G401.6 (cell line): ENCODE measurements at regions not wholly inside any gene's neighbourhood (a gene's known extent, or its start where the extent isn't known, plus 50 kb on each side); places are given as distances from the start of the nearest gene placed in this dataset.

Source experiments
- FAIRE-seq: peaks from 2 replicates; lab custom pipeline; 2012; peaks lifted over from hg19 to GRCh38; lab: Jason Lieb, UNC

DNA sequence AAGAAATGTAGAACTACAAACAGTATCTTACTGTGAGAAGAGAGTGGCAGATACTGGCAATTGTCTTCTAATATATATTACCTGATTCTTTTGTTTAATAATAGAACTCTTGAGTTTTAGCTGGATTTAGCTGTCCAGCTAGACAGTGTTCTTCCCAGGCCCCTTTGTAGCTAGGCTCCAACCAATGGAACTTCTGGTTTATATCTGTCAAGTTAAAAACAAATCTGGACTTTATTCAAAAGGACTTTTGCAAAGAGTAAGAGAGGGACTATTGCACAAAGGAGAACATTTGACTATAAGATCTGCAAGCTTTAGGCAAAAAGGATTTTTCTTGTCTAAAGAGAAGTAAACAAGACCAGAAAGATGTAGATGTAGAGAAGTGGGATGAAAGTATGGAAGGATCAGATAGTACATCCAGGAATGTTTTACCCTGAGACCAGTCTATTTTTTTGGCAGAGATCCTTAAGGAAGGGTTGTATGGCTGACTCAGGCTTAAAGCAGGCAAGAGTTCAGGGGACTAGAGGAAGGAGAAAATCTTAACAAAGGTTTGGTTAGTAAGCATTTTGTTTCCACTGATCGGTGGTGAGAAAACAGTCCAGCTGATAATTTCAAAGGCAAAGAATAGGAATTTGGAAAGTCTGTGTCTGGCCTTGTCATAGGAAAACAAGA is 111.1 kb upstream of the PLEKHA5 start:
- no peak for FAIRE-seq

DNA sequence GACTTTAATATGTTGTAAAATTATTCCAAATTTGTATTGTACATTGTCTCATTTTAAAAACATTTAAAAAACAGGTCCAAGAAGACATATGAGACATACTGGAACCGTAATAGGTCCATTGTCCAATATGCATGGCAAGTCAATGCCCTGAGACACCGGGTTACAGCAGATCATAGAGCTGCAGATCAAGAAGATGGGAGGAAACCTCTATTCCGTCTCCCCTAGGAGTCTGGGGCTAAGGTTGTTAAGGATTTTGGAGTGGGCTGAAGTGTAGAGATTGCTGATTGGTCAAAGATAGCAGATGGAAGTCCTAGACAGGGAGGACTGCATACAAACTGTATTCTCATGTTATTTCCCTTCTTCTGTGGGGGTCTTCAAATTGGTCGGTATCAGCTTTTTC is 108.3 kb upstream of the PLEKHA5 start:
- no peak for FAIRE-seq

DNA sequence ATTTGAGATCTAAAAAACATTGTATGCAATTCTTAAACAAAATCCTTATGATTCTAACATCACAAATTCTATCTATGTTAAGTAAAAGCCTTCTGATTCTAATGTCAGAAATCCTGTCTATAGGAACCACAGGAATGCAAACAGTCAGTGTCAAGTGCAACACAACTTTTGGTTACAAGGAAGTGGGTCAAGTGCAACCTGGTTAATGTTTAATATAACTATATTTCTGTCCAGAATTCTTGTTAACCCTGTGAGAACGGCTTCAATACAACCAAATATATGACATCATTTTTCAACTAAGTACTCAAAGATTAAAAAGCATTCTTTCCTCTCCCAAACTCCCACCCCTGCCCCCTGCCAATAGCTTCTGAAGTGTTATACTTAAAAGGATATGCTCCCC is 107.9 kb upstream of the PLEKHA5 start:
- no peak for FAIRE-seq

DNA sequence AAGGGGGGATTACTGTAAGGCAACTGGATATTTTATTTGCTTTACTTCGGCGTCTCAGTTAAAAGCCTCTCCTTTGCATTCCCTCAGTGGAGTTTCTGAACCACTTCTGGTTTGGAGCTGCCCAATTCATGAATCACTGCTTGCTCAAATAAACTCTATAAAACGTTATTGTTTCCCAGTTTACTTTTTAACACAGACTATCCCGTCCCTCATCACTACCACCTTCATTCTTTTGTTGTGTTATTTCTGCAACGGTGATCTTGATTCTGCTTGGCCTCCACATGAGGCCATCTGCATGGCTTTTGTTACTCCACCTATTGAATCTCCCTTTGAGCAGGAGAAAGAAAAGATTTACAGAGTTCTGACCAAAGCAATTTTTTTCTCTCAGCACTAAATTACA is 104.0 kb upstream of the PLEKHA5 start:
- FAIRE-seq = no peak

DNA sequence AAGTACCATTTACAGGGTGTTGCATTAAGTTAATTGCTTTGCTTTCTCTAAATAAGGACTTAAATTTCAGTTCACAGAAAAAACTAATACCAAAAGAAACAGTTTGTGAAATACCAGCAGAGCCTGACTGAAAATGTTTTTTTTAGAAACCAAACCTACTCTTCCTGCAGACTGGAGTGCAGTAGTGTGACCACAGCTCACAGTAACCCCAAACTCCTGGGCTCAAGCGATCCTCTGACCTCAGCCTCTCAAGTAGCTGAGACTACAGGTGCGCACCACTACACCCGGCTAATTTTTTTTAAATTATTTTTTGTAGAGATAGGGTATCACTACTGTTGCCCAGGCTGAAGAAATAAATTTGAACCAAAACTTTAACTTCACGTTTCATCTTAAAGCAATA is 103.5 kb upstream of the PLEKHA5 start:
- FAIRE-seq = no peak

DNA sequence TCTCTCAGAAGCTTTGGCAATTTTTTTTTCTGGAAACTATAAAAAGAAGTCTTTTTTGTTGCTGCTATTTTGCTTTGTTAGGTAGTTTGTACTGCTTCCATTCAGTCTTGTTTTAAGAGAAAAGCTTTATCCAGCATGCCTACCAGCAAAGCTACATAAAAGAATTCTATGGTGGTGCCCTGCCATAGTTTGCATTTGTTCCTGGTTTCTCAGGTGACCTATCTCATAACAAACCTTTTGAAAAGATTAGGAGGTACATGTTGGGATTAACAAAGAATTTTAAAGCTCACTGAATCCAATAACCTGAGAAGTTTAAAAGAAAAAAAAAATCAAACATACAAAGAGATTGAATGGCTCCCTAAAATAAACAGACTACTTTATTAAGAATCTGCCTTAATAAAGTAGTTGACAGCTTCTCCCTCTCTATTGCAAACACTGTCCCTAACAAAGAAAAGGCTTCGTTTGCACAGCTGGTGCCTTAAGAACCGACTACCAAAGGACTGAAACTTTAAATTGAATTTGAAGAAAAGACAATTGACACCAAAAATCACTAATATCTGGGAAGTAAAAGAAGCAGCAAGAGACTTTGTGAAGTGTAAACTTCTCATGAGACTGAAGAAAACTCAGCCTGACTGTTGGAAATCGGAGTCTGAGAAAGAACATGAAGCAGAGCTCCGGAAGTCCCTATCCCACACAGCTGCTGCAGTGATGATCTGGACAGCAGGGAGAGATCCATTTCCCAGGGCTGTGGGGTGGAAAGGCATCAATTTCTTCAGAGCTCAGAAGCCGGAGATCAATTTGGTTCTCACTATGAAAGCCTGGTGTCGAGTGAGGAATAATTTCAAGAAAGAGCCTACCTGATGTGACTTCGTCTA is 102.7 kb upstream of the PLEKHA5 start:
- FAIRE-seq = no peak

DNA sequence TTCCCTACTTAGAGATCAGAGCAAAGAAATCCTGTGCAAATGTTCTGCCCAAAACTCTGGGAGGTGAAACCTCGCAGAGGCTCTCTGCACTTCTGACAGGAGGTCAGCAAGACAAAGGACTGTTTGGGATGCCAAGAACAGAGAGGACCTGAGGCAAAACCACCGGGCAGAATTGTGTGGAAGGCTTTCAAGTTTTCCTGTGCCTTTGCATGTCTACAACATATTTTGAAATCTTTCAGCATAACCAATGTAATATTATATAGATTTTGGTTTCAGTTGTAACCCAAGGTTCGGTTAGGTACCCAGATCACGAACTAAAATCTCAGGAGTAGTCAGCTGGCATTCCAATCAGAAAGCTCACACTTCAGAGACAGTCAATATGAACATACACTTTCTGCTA is 99.4 kb upstream of the PLEKHA5 start:
- FAIRE-seq = no peak

DNA sequence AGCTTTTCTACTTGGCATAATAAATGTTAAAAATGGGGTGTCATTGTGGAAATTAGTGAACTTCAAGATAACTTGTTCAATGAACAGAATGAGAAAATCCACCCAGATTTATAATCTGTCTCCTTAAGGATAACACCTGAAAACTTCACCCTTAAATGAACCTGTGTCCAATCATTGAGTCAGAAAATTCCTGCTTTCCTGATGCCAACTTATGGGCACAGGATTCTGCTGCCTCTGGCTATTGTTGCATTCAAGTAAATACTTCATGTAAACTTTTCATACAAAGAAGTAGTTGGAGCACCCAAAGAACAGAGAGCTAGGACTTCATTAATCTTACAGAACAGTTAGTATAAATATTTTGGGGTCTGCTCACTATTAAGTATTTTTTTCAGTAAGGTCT is 98.9 kb upstream of the PLEKHA5 start:
- no peak for FAIRE-seq

DNA sequence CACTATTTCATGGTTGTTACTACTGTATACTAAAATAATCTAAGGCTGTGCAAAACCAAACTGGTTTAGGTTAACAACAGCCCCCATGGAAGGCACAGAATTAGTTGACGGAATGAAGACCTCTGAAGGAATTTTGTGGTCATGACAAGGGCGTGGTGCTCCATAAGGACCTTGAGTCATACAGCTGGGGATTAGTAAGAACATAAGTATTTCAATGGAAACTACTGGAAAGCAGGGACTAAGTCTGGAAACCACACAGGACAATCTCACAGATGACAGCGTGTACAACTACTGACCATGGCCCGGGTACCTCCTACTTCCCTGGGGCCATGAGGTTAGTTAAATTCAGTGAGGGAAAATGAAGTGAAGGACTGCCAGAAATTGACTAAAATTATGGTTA is 98.5 kb upstream of the PLEKHA5 start:
- no peak for FAIRE-seq

DNA sequence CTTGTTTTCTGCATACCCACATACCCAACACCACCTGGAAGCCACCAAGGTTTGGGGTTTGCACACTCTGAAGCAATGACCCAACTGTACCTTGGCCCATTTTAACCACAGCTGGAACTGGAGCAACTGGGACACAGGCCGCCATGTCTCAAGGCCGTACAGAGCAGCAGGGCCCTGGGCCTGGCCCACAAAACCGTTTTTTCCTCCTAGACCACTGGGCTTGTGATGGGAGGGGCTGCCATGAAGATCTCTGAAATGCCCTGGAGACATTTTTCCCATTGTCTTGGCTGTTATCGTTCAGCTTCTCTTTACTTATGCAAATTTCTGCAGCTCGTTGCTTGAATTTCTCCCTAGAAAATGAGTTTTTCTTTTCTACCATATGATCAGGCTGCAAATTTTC is 96.7 kb upstream of the PLEKHA5 start:
- FAIRE-seq = no peak

DNA sequence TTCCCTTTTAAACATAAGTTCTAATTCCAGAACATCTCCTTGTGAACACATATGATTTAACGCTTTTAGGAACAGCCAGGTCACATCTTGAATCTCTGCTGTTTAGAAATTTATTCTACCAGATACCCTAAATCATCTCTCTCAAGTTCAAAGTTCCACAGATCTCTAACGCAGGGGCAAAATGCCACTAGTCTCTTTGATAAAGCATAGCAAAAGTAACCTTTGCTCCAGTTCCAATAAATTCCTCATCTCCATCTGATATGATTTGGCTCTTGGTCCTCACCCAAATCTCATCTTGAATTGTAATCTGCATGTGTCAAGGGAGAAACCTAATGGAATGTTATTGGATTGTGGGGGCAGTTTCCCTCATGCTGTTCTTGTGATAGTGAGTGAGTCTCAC is 96.3 kb upstream of the PLEKHA5 start:
- FAIRE-seq = no peak

DNA sequence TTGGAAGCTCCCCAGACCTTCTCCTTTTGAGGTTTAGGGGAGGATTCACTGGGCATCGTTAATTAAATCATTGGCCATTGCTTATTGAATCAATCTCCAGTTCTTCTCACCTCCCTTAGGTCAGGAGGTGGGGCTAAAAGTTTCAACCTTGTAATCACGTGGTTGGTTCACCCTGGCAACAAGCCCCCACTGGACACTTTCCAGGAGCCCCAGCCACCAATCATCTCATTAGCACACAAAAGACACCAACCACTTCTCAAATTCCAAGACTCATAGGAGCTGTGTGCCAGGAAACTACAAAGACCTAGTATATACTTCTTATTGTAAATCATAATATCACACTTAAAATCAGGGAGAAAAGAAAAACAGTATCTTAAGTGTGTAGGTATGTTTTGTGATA is 94.6 kb upstream of the PLEKHA5 start:
- no peak for FAIRE-seq

DNA sequence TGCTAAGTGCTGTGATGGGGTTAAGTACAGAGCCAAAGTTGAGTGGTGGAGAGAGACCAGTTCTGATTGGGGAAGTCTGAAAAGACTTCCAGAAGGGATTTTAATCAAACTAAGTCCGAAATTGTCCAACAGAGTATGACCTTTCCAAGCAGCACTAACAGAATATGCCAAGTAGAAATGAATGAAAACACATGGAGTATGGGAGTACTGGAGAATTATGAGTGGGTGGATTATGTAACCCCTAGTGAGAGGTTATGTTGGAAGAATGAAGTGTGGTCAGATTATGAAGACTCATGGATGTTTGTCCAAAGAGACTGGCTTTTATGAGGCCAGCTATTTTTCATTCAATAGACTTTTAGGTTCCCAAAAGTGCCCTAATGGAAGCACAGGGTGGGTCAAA is 94.0 kb upstream of the PLEKHA5 start:
- no peak for FAIRE-seq

DNA sequence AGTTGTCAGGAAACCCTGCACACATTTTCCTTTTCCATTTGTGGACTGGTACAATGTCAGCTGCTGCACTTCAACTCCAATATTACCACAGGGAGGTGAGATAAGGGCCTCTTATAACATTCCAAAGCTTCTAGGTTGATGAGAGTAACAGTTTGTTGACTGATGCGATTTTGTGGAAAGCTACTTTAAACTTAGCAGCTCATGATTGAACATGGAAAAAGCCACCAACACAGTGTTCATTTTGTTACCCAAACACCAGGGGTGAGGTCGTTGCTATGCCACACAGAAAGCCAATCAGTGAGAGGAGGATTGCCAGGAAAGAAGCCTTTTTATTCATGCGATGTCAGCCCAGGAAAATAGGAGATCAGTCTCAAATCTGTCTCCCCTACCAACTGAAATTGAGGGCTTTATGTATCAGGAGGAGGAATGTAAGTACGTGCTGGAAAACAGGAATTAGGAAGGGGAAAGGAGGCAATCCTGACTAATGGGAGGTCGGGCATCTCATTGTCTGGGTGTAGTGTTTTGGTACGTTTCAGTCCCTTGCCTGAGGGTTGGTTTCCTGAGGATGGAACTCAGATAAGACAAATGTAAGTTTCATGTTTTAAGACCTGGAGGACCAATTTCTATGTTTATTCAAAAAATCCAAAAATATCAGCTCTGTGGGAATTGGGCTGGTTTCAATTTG is 92.7 kb upstream of the PLEKHA5 start:
- FAIRE-seq = no peak

DNA sequence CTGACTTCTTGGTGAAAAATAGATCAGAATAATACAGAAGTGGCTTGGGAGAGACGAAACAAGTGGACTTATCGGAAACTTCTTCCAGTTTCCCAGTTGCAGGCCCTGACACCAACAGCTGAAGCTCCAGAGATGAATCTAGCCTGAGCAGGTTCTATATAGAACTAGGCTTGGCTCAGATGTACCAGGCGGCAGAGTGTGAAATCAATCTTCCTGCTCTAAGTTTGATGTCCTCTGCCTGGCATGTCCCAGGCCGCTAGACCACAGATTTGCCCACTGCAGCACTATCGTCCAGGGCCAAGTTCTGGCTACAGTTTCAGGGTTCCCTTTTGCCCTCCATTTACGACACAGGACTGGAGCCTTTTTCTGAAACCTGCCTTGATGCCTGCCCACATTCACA is 91.3 kb upstream of the PLEKHA5 start:
- no peak for FAIRE-seq

DNA sequence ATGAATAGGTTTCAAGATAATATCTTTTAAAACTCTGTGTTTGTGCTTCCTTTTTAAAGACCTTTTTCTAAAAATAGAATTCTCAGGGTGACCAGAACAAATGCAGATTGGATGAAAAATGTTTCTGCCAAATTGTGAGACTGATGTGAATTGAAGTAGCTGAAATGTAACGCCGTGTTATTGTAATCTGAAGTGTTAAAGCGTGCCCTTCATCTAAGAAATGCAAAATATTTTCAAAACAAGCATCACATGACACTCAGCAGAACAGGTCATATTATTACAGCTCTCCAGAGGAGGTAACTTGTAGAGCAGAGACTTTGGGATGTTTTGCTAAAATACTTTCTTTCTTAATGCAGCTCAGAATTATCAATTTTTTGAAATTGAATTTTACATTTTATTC is 90.0 kb upstream of the PLEKHA5 start:
- no peak for FAIRE-seq

DNA sequence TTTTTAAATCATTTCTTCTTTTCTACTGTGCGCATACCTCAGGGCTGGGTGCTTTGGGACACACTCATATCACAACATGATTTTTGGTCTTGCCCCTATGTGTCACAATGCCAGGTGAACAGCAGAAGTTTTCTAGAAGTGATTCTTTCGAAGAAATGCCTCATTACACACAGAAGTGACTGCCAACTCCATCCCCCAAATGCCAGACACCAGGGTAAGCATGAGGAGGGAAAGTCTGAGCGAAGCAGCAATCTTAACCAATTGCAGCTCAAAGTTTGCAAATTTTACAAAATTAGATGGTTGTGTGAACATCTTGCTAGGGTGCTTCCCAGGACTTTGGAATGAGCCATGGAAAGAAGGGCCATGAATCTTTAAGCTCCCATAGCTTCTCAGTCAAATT is 87.3 kb upstream of the PLEKHA5 start:
- FAIRE-seq = no peak

DNA sequence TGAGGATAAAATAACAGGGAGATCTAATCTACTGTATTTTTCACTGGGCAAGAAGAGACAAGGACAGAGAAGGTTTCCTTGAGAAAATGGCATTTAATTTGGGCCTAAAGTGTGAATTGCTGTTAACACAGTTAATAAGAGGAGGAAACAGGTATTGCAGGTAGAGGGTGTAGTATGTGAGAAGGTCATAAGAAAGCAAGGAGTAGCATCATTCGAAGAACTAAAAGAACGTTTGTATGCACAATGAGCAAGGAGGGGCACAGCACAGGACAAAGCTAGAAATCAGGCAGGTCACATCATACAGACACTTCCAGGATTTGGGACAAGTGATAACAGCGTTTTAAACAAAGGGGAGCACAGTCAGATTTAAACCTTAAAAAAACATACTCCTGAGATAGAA is 85.1 kb upstream of the PLEKHA5 start:
- FAIRE-seq = no peak

DNA sequence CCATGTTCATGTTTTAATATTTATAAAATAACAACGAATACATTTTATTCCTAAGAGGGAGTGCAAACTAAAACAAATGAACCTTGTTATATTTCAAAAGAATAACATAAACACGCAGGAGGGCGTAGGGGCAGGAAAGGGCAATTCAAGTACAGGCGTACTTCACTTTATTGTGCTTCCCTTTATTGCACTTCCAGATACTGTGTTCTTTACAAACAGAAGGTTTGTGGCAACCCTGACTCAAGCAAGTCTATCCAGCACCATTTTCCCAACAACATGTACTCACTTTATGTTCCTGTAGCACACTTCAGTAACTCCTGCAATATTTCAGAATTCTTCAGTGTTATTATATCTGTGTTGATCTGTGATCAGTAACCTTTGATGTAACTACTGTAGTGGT is 84.6 kb upstream of the PLEKHA5 start:
- no peak for FAIRE-seq

DNA sequence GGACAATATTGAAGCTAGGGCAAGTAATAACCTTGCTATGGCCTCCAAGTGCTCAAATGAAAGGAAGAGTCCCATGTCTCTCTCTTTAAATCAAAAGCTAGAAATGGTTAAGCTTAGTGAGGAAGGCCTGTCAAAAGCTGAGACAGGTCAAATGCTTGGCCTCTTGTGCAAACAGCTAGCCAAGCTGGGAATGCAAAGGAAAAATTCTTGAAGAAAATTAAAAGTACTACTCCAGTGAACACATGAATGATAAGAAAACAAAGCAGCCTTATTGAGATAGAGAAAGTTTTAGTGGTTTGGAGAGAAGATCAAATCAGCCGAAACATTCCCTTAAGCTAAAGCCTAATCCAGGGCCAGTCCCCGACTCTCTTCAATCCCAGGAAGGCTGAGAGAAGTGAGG is 84.1 kb upstream of the PLEKHA5 start:
- no peak for FAIRE-seq

DNA sequence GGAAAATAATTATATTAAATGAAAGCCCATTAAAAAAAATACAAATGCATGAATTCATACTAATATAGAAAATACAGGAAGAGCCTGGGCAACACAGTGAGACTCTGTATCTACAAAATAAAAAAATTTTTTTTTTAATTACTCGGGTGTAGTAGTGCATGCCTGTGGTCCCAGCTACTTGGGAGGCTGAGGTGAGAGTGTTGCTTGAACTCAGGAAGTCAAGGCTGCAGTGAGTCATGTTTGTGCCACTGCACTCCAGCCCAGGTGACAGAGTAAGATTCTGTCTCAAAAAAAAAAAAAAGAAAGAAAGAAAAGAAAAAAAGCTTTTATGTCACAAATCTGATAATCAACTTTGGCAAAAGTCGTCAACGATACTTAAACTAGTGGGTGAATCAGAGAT is 80.6 kb upstream of the PLEKHA5 start:
- FAIRE-seq = no peak

DNA sequence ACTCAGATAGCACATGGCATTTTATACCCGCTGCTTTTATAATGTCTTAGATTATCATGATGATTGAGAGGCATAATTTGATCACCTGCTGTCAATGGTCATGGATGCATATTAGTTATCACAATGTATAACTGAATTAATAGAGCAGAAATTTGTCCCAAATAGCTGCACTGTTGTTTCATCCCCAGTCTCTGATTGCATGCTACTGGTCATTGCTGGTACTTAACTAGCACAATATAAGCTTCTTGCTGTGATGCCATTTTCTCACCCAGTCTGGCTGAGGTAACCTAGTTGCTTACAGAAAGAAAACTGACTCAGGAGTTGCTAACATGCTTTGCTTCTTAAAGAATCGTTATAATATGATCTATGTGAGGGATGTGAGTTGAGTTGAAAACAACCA is 76.8 kb upstream of the PLEKHA5 start:
- no peak for FAIRE-seq

DNA sequence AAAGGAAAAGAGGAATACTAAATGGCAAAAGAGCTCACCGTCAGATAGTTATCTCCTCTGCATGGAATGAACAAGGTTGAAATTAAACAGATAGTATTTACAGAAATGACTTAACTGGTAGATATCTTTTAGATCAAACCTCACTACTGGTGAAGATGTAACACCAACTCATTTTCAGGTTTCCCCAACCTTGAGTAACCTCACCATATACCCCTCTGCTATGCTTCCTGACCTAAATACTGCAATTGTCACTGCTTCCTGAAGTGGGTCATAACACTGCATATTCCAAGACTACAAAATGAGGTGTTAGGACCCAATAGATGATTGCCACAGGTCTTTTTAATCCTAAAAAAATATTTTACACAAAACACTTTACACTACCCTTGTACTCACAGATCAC is 76.3 kb upstream of the PLEKHA5 start:
- FAIRE-seq = no peak

DNA sequence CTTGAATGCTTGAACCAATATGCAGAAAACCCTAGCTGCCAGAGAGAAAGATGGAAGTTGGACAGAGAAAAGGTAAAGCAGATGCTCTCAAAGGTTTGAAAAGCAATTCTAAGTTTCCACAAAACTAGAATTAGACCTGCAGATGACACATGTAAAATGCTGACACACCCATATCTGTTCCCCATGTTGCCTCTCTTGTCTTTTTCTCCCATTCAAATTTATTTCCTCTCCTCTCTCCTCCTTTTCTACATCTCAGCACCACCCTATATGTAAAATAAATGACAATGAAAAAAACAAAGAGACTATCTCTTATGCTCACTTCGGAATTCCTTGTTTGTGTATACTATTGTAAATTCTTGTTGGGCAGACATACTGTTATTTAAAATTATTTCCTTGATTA is 75.5 kb upstream of the PLEKHA5 start:
- FAIRE-seq = no peak
